NCI-H1436 (cell line): ENCODE measurements at regions not wholly inside any gene's neighbourhood (a gene's known extent, or its start where the extent isn't known, plus 50 kb on each side); places are given as distances from the start of the nearest gene placed in this dataset.
"Not testable (repeated sequence)": the region's sequence is repeated elsewhere in the genome, so short reads cannot be mapped to it uniquely, and the experiment has no call there.

Source experiments
- DNase-seq: peaks from one replicate; lab custom pipeline; 2025; lab: John Stamatoyannopoulos, UW

- DNase-seq: not testable (repeated sequence)
These were observed 183.7 kb downstream of the NPIPA8 start for GRCh38 chr16:18152832-18153231.

GRCh38 chr16:18148132-18148531 is 188.4 kb downstream of the NPIPA8 start:
- not testable (repeated sequence) for DNase-seq

- not testable (repeated sequence) for DNase-seq
These were observed 189.9 kb downstream of the NPIPA8 start for GRCh38 chr16:18146601-18147142.

- not testable (repeated sequence) for DNase-seq
These were observed 194.5 kb downstream of the NPIPA8 start for GRCh38 chr16:18142066-18142465.

GRCh38 chr16:18136288-18136687 is 200.2 kb downstream of the NPIPA8 start:
- not testable (repeated sequence) for DNase-seq

- DNase-seq: not testable (repeated sequence)
These were observed 201.5 kb downstream of the NPIPA8 start for GRCh38 chr16:18135024-18135423.

GRCh38 chr16:18131587-18131986 is 204.9 kb downstream of the NPIPA8 start:
- DNase-seq: not testable (repeated sequence)

- not testable (repeated sequence) for DNase-seq
These were observed 205.9 kb downstream of the NPIPA8 start for GRCh38 chr16:18130478-18131120.

- not testable (repeated sequence) for DNase-seq
These were observed 209.5 kb downstream of the NPIPA8 start for GRCh38 chr16:18127033-18127432.

GRCh38 chr16:18119092-18119491 is 217.4 kb downstream of the NPIPA8 start:
- DNase-seq: not testable (repeated sequence)

- DNase-seq: not testable (repeated sequence)
These were observed 217.9 kb downstream of the NPIPA8 start for GRCh38 chr16:18118684-18119083.

- DNase-seq: not testable (repeated sequence)
These were observed 218.5 kb downstream of the NPIPA8 start for GRCh38 chr16:18118071-18118470.

- DNase-seq: not testable (repeated sequence)
These were observed 232.1 kb downstream of the NPIPA8 start for GRCh38 chr16:18104412-18104811.

- not testable (repeated sequence) for DNase-seq
These were observed 235.5 kb downstream of the NPIPA8 start for GRCh38 chr16:18101077-18101476.

- not testable (repeated sequence) for DNase-seq
These were observed 243.9 kb downstream of the NPIPA8 start for GRCh38 chr16:18092605-18093004.

GRCh38 chr16:18080658-18081363 is 255.7 kb downstream of the NPIPA8 start:
- not testable (repeated sequence) for DNase-seq

GRCh38 chr16:18077910-18078309 is 258.6 kb downstream of the NPIPA8 start:
- DNase-seq: not testable (repeated sequence)

GRCh38 chr16:18072161-18072560 is 264.4 kb downstream of the NPIPA8 start:
- no peak for DNase-seq

GRCh38 chr16:18069683-18070082 is 266.9 kb downstream of the NPIPA8 start:
- no peak for DNase-seq

- DNase-seq: no peak
These were observed 268.1 kb downstream of the NPIPA8 start for GRCh38 chr16:18068477-18068876.

GRCh38 chr16:18062713-18063112 is 273.8 kb downstream of the NPIPA8 start:
- no peak for DNase-seq

GRCh38 chr16:18060351-18060750 is 276.2 kb downstream of the NPIPA8 start:
- DNase-seq: no peak

GRCh38 chr16:18059577-18059976 is 277.0 kb downstream of the NPIPA8 start:
- DNase-seq: no peak
